Left forelimb (tissue), 1 donor: ENCODE measurements at regions not wholly inside any gene's neighbourhood (a gene's known extent, or its start where the extent isn't known, plus 50 kb on each side); places are given as distances from the start of the nearest gene placed in this dataset.
"Not testable (repeated sequence)": the region's sequence is repeated elsewhere in the genome, so short reads cannot be mapped to it uniquely, and the experiment has no call there.

ENCODE experiments used
- DNase-seq: peaks from one replicate; pipeline ENCODE4 v3.0.0-alpha.2; 2018; ENCODE audit warnings: low spot score

DNA sequence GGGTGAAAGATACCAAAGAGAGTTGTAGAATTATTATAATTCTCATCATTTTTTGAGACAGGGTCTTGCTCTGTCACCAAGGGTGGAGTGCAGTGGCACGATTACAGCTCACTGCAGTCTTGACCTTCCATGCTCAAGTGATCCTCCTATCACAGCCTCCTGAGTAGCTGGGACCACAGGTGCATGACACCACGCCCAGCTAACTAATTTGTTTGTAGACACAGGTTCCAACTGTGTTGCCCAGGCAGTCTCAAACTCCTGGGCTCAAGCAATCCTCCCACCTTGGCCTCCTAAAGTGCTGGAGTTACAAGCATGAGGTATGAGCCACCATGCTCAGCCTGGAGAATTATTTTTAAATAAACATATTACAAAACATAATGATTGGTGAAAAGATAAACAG is 92.8 kb upstream of the MSH6 start:
- DNase-seq = no peak

GRCh38 chr2:47689118-47689517 is 93.8 kb upstream of the MSH6 start:
- DNase-seq = not testable (repeated sequence)

- DNase-seq = no peak
Measured at GRCh38 chr2:47688561-47688960, 94.4 kb upstream of the MSH6 start.

GRCh38 chr2:47687856-47688255 is 95.1 kb upstream of the MSH6 start:
- no peak for DNase-seq

DNA sequence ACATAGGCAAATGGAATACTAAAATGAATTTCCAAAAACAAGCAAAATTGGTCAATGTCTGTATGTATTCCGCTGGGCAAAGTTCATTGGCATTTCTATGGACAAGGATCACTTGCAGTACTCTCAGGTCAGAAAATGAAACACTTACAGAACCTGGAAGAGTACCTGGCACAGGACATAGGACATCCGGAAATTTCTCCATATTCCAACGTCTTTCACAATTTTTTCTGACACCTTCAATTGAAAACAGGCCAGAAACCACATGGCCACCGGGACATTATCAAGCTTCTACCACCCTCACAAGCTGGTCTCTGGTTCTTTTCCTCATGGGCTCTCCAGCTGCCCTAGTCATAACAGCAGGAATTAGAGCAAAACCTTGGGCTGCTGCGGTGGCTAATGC is 96.9 kb upstream of the MSH6 start:
- no peak for DNase-seq

DNA sequence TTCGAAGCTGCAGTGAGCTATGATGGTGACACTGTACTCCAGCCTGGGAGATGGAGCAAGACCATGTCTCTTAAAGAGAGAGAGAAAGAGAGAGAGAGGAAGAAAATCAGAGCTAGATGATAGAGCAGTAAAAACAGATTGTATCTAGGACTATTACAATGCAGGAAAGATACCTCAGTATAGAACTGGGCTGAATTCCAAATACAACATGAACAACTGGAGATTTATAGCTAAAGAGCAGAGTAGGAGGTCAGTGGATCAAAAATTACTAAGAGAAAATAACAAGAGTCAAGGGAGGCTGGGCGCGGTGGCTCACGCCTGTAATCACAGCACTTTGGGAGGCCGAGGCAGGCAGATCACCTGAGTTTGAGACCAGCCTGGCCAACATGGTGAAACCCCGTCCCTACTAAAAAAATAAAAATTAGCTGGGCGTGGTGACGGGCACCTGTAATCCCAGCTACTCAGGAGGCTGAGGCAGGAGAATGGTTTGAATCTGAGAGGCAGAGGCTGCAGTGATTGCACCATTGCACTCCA is 100.7 kb upstream of the MSH6 start:
- no peak for DNase-seq

DNA sequence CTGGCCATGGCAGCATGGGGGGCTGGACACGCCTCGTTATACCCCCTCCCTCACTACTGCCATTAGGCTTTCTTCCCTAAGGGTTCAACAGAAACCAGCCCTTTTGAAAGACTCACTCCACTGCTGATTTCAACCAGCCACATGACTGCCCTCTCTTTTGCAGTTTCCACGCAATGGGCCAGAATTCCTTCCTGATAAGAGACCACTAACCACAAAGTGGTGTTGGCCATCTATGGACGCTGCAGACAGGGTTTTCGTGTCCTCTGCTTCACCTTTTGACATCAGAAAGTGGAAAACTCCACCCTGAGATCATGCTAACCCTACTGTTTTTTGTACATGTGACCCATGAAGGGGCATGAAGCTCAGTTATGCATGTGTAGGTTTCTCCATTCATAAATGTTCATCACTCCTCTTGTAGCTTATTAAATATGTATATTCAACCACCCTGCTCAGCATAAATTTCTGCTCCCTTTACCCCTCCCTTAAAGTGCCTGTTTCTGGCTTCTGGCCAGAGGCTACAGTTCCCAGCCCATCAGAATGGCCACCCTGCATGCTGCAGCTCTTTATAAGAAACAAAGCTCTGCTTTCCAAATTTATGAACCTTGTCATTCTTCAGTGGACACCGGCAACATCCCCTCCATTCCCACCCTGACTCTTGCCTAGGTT is 105.6 kb upstream of the KCNK12 start:
- no peak for DNase-seq

DNA sequence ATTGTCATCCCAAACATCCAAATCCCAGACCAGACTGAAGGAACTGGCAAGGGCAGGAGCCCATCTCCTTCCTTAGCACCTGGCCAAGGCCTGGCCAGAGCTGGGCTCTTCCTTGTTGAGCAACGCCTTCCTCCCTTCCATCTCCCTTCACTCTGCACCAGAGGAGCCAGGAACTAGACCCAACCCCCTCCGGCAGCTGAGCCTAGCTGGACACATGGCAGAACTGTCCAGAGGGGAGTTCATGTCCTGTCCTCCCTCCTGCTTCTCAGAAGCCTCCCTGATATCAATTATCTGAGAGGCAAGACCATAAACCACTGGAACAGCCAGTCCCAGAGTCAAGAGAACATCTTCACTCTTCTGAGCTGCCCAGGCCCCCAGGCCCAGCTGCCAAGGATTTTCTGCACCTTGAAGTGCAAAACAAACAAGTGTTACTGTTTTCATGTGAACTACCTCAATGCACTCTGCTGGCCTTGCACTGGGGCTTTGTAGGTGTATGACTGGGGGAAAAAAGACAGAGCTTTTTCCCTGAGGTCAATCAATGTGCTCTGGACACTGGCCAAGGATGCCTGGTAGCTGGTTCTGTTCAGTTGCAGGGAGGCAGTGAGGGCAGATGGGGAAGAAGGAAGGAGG is 104.5 kb upstream of the KCNK12 start:
- DNase-seq = no peak

DNA sequence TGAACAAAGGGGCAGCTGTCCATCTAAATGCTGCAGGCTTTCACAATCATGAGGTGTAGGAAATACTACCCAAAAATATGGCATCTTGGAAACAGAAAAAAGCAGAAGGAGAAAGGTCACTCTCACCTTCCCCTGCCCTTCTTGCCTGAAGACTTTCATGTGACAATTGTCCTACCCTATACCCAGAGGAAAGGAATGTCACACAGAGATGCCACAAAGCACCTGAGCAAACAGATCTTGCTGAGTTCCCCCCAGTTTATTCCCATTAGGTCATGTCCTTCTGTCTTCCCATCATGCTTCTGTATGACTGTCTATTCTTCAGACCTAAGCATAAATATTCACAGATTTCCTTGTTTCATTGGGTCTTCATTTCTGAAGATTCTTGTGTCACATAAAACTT is 95.5 kb upstream of the KCNK12 start:
- DNase-seq = no peak

GRCh38 chr2:47664817-47665216 is 94.0 kb upstream of the KCNK12 start:
- DNase-seq = no peak

DNA sequence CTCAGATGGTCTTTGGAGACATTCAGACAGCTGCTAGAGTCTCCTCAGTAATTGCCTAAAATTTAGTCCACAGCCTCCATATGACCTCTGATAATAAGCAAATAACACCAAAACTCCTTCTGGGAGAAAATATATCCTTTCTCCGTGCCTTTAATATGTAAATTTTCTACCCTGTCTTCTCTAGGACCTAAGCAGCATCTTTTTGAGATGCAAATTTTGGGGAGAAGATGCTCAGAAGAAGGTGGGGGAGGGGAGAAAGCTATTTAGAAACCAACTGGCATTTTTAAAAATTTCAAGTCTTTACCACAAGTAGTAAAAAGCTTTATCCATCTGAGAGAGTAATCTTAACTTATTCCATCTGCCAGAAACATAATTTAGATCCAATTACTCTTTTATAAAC is 91.8 kb upstream of the KCNK12 start:
- no peak for DNase-seq

DNA sequence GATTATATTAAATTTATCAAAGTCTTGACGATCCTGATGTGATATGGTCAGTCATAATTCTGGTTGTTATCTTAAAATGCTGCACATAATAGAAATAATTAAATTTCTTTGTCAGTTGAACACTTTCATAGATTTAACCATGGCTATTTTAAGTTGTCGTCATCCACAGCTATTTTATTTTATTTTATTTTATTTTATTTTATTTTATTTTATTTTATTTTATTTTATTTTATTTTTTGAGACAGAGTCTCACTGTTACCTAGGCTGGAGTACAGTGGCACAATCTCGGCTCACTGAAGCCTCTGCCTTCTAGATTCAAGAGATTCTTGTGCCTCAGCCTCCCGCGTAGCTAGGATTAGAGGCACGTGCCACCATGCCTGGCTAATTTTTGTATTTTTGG is 90.5 kb upstream of the KCNK12 start:
- DNase-seq = no peak

DNA sequence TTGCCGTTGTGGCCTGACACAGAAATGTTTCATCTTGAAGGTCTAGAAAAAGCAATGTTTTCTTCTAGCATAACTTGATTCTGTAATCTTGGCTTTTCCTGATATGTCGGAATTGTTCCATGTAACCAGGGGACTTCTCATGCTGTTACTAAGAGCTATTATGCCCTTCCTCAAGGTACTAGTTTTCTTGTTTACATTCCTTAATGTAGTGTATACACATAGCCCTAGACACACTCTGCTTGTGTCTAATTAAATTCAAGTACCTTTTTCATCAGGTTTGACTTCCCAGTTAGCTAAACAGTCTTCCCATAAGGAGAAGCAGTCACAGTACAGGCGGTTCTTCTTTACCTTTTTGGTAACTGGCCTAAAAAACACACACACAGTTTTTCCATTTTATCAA is 89.4 kb upstream of the KCNK12 start:
- no peak for DNase-seq

DNA sequence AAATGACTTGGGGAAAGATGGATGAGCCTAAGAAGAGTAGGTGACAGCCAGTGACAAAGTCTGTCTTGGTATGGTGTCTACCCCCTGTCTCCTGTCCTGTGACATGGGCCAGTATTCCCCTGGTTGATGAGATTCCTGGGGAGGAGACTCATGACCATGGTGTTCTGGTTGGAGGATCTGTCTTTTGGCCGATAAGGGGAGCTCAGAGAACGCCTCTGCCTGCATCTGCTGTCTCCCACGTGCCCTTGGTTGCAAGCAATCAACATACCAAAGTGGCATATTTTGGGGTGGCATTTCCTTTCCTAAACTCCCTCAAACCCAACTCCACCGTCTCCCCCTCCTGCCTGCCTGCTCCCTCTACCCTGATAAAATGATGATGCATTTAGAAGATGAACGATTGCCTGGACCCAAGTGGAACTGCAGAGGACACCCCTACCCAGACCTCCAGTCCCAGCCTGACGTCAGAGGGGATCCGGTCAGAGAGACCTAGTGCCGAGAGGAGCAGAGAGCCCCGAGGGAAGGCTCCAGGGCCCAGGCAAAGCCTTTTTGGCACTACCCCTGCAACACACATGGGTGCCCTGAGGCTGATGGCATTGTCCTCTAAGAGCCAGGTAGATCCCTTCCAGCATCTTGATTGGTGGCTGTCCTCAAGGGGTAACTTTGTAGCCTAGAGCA is 88.0 kb upstream of the KCNK12 start:
- no peak for DNase-seq

- DNase-seq = no peak
Measured at GRCh38 chr2:47657886-47658489, 87.2 kb upstream of the KCNK12 start.

DNA sequence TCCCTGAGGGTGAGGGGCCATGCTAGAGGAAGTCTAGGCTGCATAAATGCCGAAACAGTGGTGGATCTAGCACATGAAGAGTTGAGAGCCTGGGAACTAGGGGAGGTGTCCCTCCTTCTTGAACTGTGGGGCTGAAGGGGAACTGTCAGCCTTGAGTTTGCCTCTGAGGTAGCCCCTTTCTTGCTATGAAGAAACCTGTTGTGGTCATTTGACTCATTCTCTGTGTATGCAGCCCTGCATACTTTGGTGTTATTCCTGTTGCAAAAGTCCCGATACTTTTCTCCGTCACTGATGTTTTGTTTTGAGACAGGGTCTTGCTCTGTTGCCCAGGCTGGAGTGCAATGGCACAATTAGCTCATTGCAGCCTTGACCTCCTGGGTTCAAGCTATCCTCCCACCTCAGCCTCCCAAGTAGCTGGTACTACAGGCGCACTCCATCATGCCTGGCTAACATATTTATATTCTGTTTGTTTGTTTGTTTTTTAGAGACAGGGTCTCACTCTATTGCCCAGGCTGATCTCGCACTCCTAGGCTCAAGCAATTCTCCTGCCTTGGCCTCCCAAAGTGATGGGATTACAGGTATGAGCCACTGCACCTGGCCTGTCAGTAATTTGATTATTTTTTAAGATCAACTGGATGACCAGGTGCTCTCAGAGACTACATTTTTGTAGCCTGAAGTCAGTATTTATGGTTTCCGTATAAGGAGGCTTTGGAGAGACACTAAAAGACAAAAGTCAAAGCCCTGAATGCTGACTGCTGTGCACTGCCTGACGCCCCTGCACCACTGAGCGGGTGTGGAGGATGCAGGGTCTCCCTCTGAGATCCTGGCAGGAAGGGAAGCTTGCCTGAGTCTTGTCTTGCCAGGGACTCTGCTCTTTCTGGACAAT is 86.2 kb upstream of the KCNK12 start:
- no peak for DNase-seq

DNA sequence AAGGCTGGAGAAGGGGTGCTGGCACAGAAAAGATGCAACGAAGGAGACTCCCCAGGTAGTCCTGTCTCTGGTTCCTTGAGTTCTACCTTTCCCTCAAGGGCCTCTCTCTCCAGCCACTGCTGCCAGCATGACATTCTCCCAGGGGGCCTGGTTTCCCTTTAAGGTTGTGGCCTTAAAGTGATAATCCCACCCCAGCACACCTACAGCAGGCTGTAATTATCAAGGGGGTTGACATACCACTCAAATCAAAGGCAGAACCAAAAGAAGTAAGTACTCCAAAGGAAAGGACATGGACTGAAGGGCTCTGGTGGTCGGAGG is 84.7 kb upstream of the KCNK12 start:
- no peak for DNase-seq

GRCh38 chr2:47654790-47655562 is 84.2 kb upstream of the KCNK12 start:
- no peak for DNase-seq

DNA sequence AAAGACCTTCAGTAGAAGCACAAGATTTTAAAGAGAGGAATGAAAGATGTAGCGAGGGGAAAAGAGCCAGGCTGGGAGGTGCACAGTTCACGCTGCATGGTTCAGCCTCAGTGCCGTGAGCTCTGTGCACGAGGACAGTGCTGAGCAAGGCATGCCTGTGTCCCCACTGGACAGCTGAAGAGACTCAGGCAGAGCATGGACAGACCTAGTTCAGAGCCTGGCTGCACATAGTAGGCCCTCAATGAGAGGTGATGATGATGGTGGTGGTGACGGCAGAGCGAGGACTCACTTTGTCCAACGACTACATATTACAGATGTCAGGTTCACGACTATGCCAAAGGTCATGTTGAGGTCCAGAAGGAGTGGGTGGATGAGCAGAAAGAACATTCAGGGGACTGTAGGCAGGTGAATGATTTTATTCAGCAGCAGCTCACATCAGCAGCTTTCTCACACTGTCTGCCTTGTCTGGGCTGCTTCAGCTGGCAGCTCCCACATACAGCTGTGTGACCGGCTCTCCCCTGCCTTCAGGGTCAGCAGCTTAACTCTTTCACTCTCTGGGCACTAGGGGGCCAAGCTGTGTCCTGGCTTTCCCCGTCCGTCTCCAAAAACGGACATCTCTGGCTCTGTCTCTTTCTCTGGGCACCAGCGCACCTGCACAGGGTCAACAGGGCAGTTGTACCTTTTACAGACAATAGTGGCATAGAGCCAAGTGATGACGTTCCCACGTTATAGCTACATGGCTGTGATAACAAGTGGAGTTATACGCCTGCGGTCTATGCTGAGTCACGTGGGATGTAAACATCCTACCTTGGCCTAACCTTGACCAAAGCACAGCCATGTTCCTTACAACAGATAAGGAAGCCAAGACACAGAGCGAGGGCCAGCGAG is 83.4 kb upstream of the KCNK12 start:
- DNase-seq = no peak

- no peak for DNase-seq
Measured at GRCh38 chr2:47653036-47653435, 82.3 kb upstream of the KCNK12 start.
